Ishikawa (cell line): ENCODE measurements at regions not wholly inside any gene's neighbourhood (a gene's known extent, or its start where the extent isn't known, plus 50 kb on each side); places are given as distances from the start of the nearest gene placed in this dataset.

Source experiments
- CEBPB ChIP-seq: IDR thresholded peaks from 2 replicates; pipeline ENCODE4 v1.6.1; 2012
- EGR1 ChIP-seq: IDR thresholded peaks from 2 replicates; pipeline ENCODE4 v1.6.1; 2012
- EP300 ChIP-seq: IDR thresholded peaks from 2 replicates; pipeline ENCODE4 v1.6.1; 2012; ENCODE audit warnings: borderline replicate concordance
- FOXM1 ChIP-seq: IDR thresholded peaks from 2 replicates; pipeline ENCODE4 v1.6.1; 2012; ENCODE audit warnings: low read depth, borderline replicate concordance
- MAX ChIP-seq: IDR thresholded peaks from 2 replicates; pipeline ENCODE4 v1.6.1; 2012
- RAD21 ChIP-seq: IDR thresholded peaks from 2 replicates; pipeline ENCODE4 v1.6.1; 2012; ENCODE audit warnings: low read depth
- TAF1 ChIP-seq: IDR thresholded peaks from 2 replicates; pipeline ENCODE4 v1.6.1; 2012; ENCODE audit warnings: low read depth, mild to moderate bottlenecking
- YY1 ChIP-seq: IDR thresholded peaks from 2 replicates; pipeline ENCODE4 v1.6.1; 2012; ENCODE audit warnings: low read depth
- TF ChIP-seq, protein P1 (sequence below): IDR thresholded peaks from 2 replicates; pipeline ENCODE4 v1.6.1; 2012; ENCODE audit warnings: low read depth, mild to moderate bottlenecking
- TF ChIP-seq, protein P2 (sequence below): IDR thresholded peaks from 2 replicates; pipeline ENCODE4 v1.6.1; 2012

DNA sequence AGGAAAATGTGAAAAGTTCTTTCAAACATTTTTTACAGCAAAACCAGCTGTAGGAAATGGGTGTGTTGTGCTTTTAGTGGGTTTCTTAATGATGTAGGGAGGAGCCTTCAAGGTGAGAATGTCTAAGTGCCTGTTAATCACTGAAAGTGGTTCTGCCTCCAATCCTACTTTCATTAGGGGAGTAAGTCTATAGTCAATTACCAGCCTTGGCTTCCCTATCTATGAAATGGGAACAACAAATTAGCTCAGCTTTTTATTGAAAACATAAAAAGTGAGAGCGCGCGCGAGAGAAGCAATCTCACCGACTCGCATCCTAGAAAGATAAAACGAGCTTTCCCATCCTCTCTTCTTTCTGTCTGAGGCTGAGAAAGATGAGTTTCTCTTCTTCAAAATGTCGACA is 140.0 kb upstream of the LHX5 start:
- no peak for TF ChIP-seq MAX
- no peak for TF ChIP-seq EGR1
- TF ChIP-seq EP300 = no peak
- TF ChIP-seq, protein P1, sequence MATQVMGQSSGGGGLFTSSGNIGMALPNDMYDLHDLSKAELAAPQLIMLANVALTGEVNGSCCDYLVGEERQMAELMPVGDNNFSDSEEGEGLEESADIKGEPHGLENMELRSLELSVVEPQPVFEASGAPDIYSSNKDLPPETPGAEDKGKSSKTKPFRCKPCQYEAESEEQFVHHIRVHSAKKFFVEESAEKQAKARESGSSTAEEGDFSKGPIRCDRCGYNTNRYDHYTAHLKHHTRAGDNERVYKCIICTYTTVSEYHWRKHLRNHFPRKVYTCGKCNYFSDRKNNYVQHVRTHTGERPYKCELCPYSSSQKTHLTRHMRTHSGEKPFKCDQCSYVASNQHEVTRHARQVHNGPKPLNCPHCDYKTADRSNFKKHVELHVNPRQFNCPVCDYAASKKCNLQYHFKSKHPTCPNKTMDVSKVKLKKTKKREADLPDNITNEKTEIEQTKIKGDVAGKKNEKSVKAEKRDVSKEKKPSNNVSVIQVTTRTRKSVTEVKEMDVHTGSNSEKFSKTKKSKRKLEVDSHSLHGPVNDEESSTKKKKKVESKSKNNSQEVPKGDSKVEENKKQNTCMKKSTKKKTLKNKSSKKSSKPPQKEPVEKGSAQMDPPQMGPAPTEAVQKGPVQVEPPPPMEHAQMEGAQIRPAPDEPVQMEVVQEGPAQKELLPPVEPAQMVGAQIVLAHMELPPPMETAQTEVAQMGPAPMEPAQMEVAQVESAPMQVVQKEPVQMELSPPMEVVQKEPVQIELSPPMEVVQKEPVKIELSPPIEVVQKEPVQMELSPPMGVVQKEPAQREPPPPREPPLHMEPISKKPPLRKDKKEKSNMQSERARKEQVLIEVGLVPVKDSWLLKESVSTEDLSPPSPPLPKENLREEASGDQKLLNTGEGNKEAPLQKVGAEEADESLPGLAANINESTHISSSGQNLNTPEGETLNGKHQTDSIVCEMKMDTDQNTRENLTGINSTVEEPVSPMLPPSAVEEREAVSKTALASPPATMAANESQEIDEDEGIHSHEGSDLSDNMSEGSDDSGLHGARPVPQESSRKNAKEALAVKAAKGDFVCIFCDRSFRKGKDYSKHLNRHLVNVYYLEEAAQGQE = no peak
- no peak for TF ChIP-seq TAF1
- no peak for TF ChIP-seq RAD21
- TF ChIP-seq CEBPB = no peak
- no peak for TF ChIP-seq YY1
- TF ChIP-seq FOXM1 = no peak
- TF ChIP-seq, protein P2, sequence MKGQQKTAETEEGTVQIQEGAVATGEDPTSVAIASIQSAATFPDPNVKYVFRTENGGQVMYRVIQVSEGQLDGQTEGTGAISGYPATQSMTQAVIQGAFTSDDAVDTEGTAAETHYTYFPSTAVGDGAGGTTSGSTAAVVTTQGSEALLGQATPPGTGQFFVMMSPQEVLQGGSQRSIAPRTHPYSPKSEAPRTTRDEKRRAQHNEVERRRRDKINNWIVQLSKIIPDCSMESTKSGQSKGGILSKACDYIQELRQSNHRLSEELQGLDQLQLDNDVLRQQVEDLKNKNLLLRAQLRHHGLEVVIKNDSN = no peak
